ENCODE measurements at regions not wholly inside any gene's neighbourhood (a gene's known extent, or its start where the extent isn't known, plus 50 kb on each side); places are given as distances from the start of the nearest gene placed in this dataset.
A peak's percentile ranks its signal among the peaks of the same experiment; 100 is the strongest.

- TF ChIP-seq MGA (IDR thresholded peaks at IDR 0.05) (peak; percentile 37; the same call in 1 of the 2 replicates), MYC (IDR thresholded peaks at IDR 0.05; ENCODE audit: low read depth, low read length) (peak; percentile 48), MYC (CRISPR knock-in tag; IDR thresholded peaks at IDR 0.05; ENCODE audit: borderline replicate concordance, low read depth) (no peak), SP1 (CRISPR knock-in tag; IDR thresholded peaks at IDR 0.05) (no peak), TRIM28 (IDR thresholded peaks at IDR 0.05) (no peak), ZNF780A (CRISPR knock-in tag; IDR thresholded peaks at IDR 0.05) (no peak), NFIC (IDR thresholded peaks at IDR 0.05) (peak; percentile 52), TFAP4 (CRISPR knock-in tag; IDR thresholded peaks at IDR 0.05; ENCODE audit: borderline replicate concordance) (peak; percentile 55; the same call in 1 of the 2 replicates)
Observed at GRCh38 chr13:109869312-109870237, 83.2 kb upstream of the IRS2 start (continued).
